K562 (cell line): ENCODE measurements at regions not wholly inside any gene's neighbourhood (a gene's known extent, or its start where the extent isn't known, plus 50 kb on each side); places are given as distances from the start of the nearest gene placed in this dataset.

Source experiments
- ATAC-seq: fragments of 200-7000 bp; cut with Tn5 transposase; 3 replicates; pipeline ENCODE4 v1.9.1; 2020; ENCODE audit warnings: moderate library complexity
- BruUV-seq: library from RNA; stranded (reverse); fragments of 400-500 nt; replicated peaks from 2 replicates; lab custom pipeline; 2021; lab: Mats Ljungman, UMichigan
- CTCF ChIA-PET: fragments of 300-600 bp; formaldehyde crosslinking; extraction: SDS; loops from one replicate; lab custom pipeline; 2021; ENCODE audit warnings: low intra/inter-chr PET ratio; lab: Yijun Ruan, JAX
- POLR2A ChIA-PET: fragments of 300-600, 350-650 bp; sonication (Branson Sonifier 250); formaldehyde crosslinking; extraction: SDS; loops from one replicate; lab custom pipeline; 2021; ENCODE audit warnings: antibody characterized with exemption, inconsistent platforms; lab: Yijun Ruan, JAX
- DNase-seq, 4 experiments: peaks; one replicate each; pipeline versions ENCODE4 v3.0.0 to v3.0.0-alpha.2; 2011 to 2018; ENCODE audit warnings: low spot score in 3 of 4, mixed read lengths in 3 of 4; ENCODE audit errors: extremely low read depth in 1 of 4
- FAIRE-seq: peaks from 2 replicates; lab custom pipeline; 2011; peaks lifted over from hg19 to GRCh38; lab: Jason Lieb, UNC
- H2AFZ ChIP-seq: 2 replicates; pipeline ENCODE4 v1.6.0; 2011; ENCODE audit warnings: low read depth, low read length, control low read depth, inconsistent platforms
- H3K27ac ChIP-seq: fragments of 200-600 bp; 3 replicates; pipeline ENCODE4 v1.8.0; 2011; ENCODE audit warnings: low read depth, mild to moderate bottlenecking, control low read depth, inconsistent platforms, low read length, moderate library complexity, mixed read lengths; ENCODE audit errors: extremely low read depth
- H3K27me3 ChIP-seq, 2 experiments: fragments of 300-600 bp in 1 of 2; 2 replicates in 1 of 2; 3 replicates in 1 of 2; pipeline versions ENCODE4 v1.6.0 to v1.8.0; 2011; ENCODE audit warnings: inconsistent platforms in 2 of 2, low read length in 2 of 2, mild to moderate bottlenecking in 1 of 2, mixed read lengths in 1 of 2, moderate library complexity in 1 of 2; ENCODE audit not compliant: control insufficient read depth in 2 of 2, insufficient read depth in 2 of 2
- H3K36me3 ChIP-seq: fragments of 300-600 bp; 3 replicates; pipeline ENCODE4 v1.8.0; 2011; ENCODE audit warnings: mild to moderate bottlenecking, low read length, inconsistent platforms; ENCODE audit not compliant: control insufficient read depth, insufficient read depth
- H3K4me1 ChIP-seq, 2 experiments: fragments of 200-600 bp in 1 of 2; replicated peaks in 1 of 2; 2 replicates in 1 of 2; 3 replicates in 1 of 2; pipeline versions ENCODE4 v1.5.1 to v1.8.0; 2011; ENCODE audit warnings: inconsistent platforms in 2 of 2, low read length in 2 of 2, mild to moderate bottlenecking in 1 of 2, mixed read lengths in 1 of 2, moderate library complexity in 1 of 2; ENCODE audit not compliant: control insufficient read depth in 2 of 2, insufficient read depth in 2 of 2
- H3K4me2 ChIP-seq: 2 replicates; pipeline ENCODE4 v1.6.1; 2011; ENCODE audit warnings: low read length, control low read depth, inconsistent platforms, mixed read lengths; ENCODE audit not compliant: insufficient read depth
- H3K4me3 ChIP-seq: fragments of 200-600 bp; sonication (generic), shearing (Covaris generic); 2 replicates; pipeline ENCODE4 v1.5.1; 2016; ENCODE audit warnings: control low read depth, inconsistent platforms
- H3K79me2 ChIP-seq: fragments of 200-600 bp; 3 replicates; pipeline ENCODE4 v1.8.0; 2011; ENCODE audit warnings: low read length, inconsistent platforms; ENCODE audit not compliant: control insufficient read depth, insufficient read depth
- H3K9ac ChIP-seq, 2 experiments: 2 replicates each; pipeline versions ENCODE4 v1.6.0 to v1.6.1; 2011; ENCODE audit warnings: low read depth in 2 of 2, low read length in 2 of 2, control low read depth in 1 of 2, inconsistent platforms in 1 of 2, mild to moderate bottlenecking in 1 of 2, mixed read lengths in 1 of 2; ENCODE audit not compliant: insufficient read depth in 1 of 2
- H3K9me1 ChIP-seq: one replicate; pipeline ENCODE4 v1.6.0; 2011; ENCODE audit warnings: inconsistent platforms, mild to moderate bottlenecking, low read length, moderate library complexity; ENCODE audit not compliant: control insufficient read depth, insufficient read depth
- H3K9me3 ChIP-seq: replicated peaks from 2 replicates; pipeline ENCODE4 v1.5.1; 2011; ENCODE audit warnings: low read depth, low read length, inconsistent platforms; ENCODE audit not compliant: control insufficient read depth, insufficient read depth
- H4K20me1 ChIP-seq: replicated peaks from 2 replicates; pipeline ENCODE4 v1.6.1; 2011; ENCODE audit warnings: low read length, inconsistent platforms, mixed read lengths; ENCODE audit not compliant: control insufficient read depth, insufficient read depth
- ARID1B ChIP-seq: fragments of 450-650 bp; IDR thresholded peaks from 2 replicates; pipeline ENCODE4 v1.6.1; 2016; ENCODE audit warnings: antibody characterized with exemption, mild to moderate bottlenecking, inconsistent platforms
- ATF2 ChIP-seq: sonication (generic); formaldehyde crosslinking; IDR thresholded peaks from 2 replicates; pipeline ENCODE4 v1.8.1; 2022; ENCODE audit warnings: missing genetic modification reagents
- COPS2 ChIP-seq: fragments of 450-650 bp; conservative IDR thresholded peaks from 2 replicates; pipeline ENCODE4 v1.6.1; 2016; ENCODE audit warnings: mild to moderate bottlenecking, moderate library complexity
- ETV1 ChIP-seq: fragments of 450-650 bp; conservative IDR thresholded peaks from 2 replicates; pipeline ENCODE4 v1.6.1; 2016; ENCODE audit warnings: missing genetic modification characterization, control low read depth, low read depth, missing compliant biosample characterization
- FOSL1 ChIP-seq: fragments of 200-800 bp; sonication (Bioruptor generic); conservative IDR thresholded peaks from 2 replicates; pipeline ENCODE4 v1.6.1; 2016; ENCODE audit warnings: missing genetic modification characterization, missing compliant biosample characterization
- GTF2A2 ChIP-seq: IDR thresholded peaks from 2 replicates; pipeline ENCODE4 v1.6.1; 2016; ENCODE audit warnings: mild to moderate bottlenecking, missing genetic modification characterization, missing compliant biosample characterization
- IFI16 ChIP-seq: fragments of 250-450 bp; sonication (Bioruptor Pico); IDR thresholded peaks from 2 replicates; pipeline ENCODE4 v2.1.2; 2022; ENCODE audit warnings: mild to moderate bottlenecking, inconsistent platforms
- MAZ ChIP-seq, 2 experiments: fragments of 450-650 bp in 1 of 2; sonication (generic) in 1 of 2; formaldehyde crosslinking; IDR thresholded peaks in 1 of 2; conservative IDR thresholded peaks in 1 of 2; 2 replicates each; pipeline versions ENCODE4 v1.4.0 to v1.5.0; 2020; ENCODE audit warnings: mild to moderate bottlenecking in 1 of 2, missing genetic modification reagents in 1 of 2
- MXI1 ChIP-seq: IDR thresholded peaks from 2 replicates; pipeline ENCODE4 v1.6.1; 2011; ENCODE audit warnings: low read depth, mild to moderate bottlenecking, improper control_type of control experiment, low read length
- NKRF ChIP-seq: fragments of 450-650 bp; IDR thresholded peaks from 2 replicates; pipeline ENCODE4 v1.6.1; 2016; ENCODE audit warnings: borderline replicate concordance
- PYGO2 ChIP-seq: fragments of 450-650 bp; IDR thresholded peaks from 2 replicates; pipeline ENCODE4 v1.6.1; 2016; ENCODE audit warnings: mild to moderate bottlenecking, missing genetic modification characterization, moderate library complexity, missing compliant biosample characterization
- SNRNP70 ChIP-seq: fragments of 200-400 bp; formaldehyde crosslinking; optimal IDR thresholded peaks from 2 replicates; pipeline ENCODE3; 2017; ENCODE audit warnings: low read depth, low read length
- SRF ChIP-seq, 2 experiments: fragments of 250-450, 450-650 bp in 1 of 2; sonication (Bioruptor Pico) in 1 of 2; sonication (generic) in 1 of 2; formaldehyde crosslinking; IDR thresholded peaks; 2 replicates each; pipeline versions ENCODE4 v1.5.0 to v1.5.1; 2020 to 2022; ENCODE audit warnings: mild to moderate bottlenecking in 1 of 2, missing genetic modification reagents in 1 of 2
- TCF3 ChIP-seq: sonication (generic); formaldehyde crosslinking; IDR thresholded peaks from 2 replicates; pipeline ENCODE4 v1.4.0; 2020; ENCODE audit warnings: mild to moderate bottlenecking, missing genetic modification reagents
- THAP7 ChIP-seq: fragments of 250-450 bp; sonication (Bioruptor Pico); IDR thresholded peaks from 2 replicates; pipeline ENCODE4 v1.5.0; 2021
- ZBTB8A ChIP-seq: fragments of 450-650 bp; IDR thresholded peaks from 2 replicates; pipeline ENCODE4 v1.6.1; 2018; ENCODE audit warnings: mild to moderate bottlenecking, moderate library complexity; ENCODE audit not compliant: partially characterized antibody
- ZNF77 ChIP-seq: fragments of 250-450 bp; sonication (Bioruptor Pico); IDR thresholded peaks from 2 replicates; pipeline ENCODE4 v1.5.0; 2020
- WGBS: fragments of 100-300 bp; shearing (Covaris generic); methylation state at CpG from one replicate; pipeline ENCODE4 v1.1.6; 2016; ENCODE audit warnings: low coverage, mixed read lengths; ENCODE audit not compliant: insufficient coverage; ENCODE audit errors: missing lambda C conversion rate; 5-methylcytosine and 5-hydroxymethylcytosine counted together
- in situ Hi-C: fragments of 300-500 bp; cut with MboI; formaldehyde crosslinking; loops from 4 replicates; pipeline ENCODE4 v1.15.0; 2018; ENCODE audit warnings: inconsistent platforms, mixed read lengths
- intact Hi-C: fragments of 100-400 bp; cut with micrococcal nuclease; formaldehyde crosslinking; loops from 2 replicates; pipeline ENCODE4 v1.14.2; 2022

DNA sequence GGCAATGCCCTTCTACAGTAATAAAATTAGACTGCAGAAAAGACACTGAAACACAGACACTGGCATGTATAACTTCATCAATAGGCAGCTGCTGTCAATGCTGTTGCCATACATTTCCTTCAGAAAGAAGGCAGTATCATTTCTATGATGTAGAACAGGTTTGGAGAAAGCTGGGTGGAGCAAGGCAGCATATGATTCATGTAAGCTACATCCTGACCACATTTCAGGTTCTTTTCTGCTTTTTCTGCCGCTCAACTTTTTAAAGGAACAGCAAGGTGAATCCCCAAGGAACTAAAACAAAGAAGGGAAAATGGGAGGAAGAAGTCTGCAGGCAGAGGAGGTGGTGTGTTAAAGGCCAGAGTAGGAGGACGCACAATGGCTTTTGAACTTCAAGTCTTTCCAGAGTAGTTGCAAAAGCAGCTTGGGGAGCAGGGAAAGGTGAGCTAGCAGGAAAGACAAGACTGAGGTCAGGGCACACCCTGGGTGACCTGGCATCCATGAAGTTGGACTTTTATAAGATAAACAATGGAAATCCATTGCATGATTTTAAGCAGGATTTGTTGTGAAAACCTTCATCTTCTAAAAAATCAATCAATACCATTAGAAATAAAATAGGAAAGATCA, 142.1 kb downstream of the MED10 start:
- no peak for DNase-seq
- H2AFZ ChIP-seq: no peak overlapping the region

DNA sequence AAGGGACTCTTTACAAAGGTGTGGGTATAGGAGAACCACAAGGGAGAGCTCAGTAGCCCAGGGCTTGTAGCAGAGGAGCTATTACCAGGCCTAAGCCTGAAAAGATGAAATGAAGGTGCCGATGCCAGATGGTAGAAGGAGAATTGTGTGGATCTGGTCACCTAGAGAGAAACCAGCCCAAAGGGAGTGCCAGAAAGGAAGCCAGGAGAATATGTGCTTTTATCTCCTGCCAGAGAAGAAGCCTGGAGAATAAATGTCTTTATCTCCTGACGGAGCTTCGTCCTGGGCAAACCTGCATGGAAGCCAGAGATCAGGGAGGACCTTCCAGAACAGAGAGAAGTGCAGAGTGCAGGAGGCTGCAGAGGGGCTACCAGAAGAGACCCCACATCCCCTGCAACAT, 142.6 kb downstream of the MED10 start:
- DNase-seq (no peak), ATAC-seq (no peak), FAIRE-seq (no peak)
- intact Hi-C loops (no loop called here), in situ Hi-C loops (no loop called here)
- Histone ChIP-seq H3K27ac (no peak overlapping the region), H3K4me1 (no peaks in the 10 kb centered on the region), H3K9me1 (no peaks in the 10 kb centered on the region), H4K20me1 (no peaks in the 10 kb centered on the region), H3K9me3 (no peaks in the 10 kb centered on the region), H3K79me2 (no peaks in the 10 kb centered on the region), H2AFZ (no peak overlapping the region), H3K36me3 (no peaks in the 10 kb centered on the region), H3K9ac (no peak overlapping the region), H3K27me3 (no peaks in the 10 kb centered on the region), H3K4me3 (no peak overlapping the region), H3K4me2 (no peak overlapping the region)
- 2% methylated on average over 3 of the region's 3 CpGs for WGBS
- CTCF ChIA-PET: no interaction called here
- POLR2A ChIA-PET: interaction anchor here (0.6 kb wide), 1 partner anchor 230 kb away, joined by 3 read pairs; no protein-coding TSS in a partner anchor
- BruUV-seq: no TSS peak
- TF ChIP-seq IFI16 (no peak), NKRF (no peak), THAP7 (CRISPR knock-in tag) (no peak), ATF2 (CRISPR knock-in tag) (no peak), FOSL1 (tag) (no peak), PYGO2 (no peak), ARID1B (no peak), COPS2 (no peak)

More for the DNA sequence above, 142.1 kb downstream of the MED10 start:
- H4K20me1 ChIP-seq: no peaks in the 10 kb centered on the region
- ChIA-PET POLR2A (interaction anchor here (0.6 kb wide), 1 partner anchor 231 kb away, joined by 3 read pairs; no protein-coding TSS in a partner anchor), CTCF (no interaction called here)
- no peaks in the 10 kb centered on the region for H3K79me2 ChIP-seq
- H3K9ac ChIP-seq: no peak overlapping the region
- H3K4me1 ChIP-seq: no peaks in the 10 kb centered on the region
- no peak for TF ChIP-seq MXI1
- no peak for TF ChIP-seq SRF (CRISPR knock-in tag; IDR thresholded peaks at IDR 0.05)
- TF ChIP-seq TCF3: no peak
- TF ChIP-seq SNRNP70: no peak
- no peak for TF ChIP-seq ETV1 (tag)
- TF ChIP-seq MAZ (CRISPR knock-in tag; conservative IDR thresholded peaks at IDR 0.05 in 1 of 2, IDR thresholded peaks at IDR 0.05 in 1 of 2): no peak
- no peak for TF ChIP-seq ZNF77 (CRISPR knock-in tag)
- TF ChIP-seq ZBTB8A: no peak
- TF ChIP-seq GTF2A2 (tag): no peak
- no peaks in the 10 kb centered on the region for H3K36me3 ChIP-seq
- no peaks in the 10 kb centered on the region for H3K27me3 ChIP-seq
- in situ Hi-C loops: no loop called here
- H3K4me3 ChIP-seq: no peak overlapping the region
- H3K9me3 ChIP-seq: 0 out of 2 replicates have a peak, but pooled peaks cover 2% of the 10 kb centered on the region
- no peak for ATAC-seq
- no TSS peak for BruUV-seq
- 0% methylated on average over 2 of the region's 2 CpGs for WGBS
- no peak overlapping the region for H3K27ac ChIP-seq
- no peak for FAIRE-seq
- H3K4me2 ChIP-seq: no peak overlapping the region
- intact Hi-C loops: no loop called here
- H3K9me1 ChIP-seq: no peaks in the 10 kb centered on the region
